BE2C (cell line): ENCODE measurements at regions not wholly inside any gene's neighbourhood (a gene's known extent, or its start where the extent isn't known, plus 50 kb on each side); places are given as distances from the start of the nearest gene placed in this dataset.

ENCODE experiments used
- DNase-seq: peaks from one replicate; pipeline ENCODE4 v3.0.0-alpha.2; 2020
- H3K27me3 ChIP-seq: fragments of 250-450 bp; sonication (Bioruptor Pico); 2 replicates; pipeline ENCODE4 v1.5.1; 2020; ENCODE audit warnings: mild to moderate bottlenecking
- H3K36me3 ChIP-seq: fragments of 250-450 bp; sonication (Bioruptor Pico); 2 replicates; pipeline ENCODE4 v1.5.1; 2020; ENCODE audit warnings: mild to moderate bottlenecking
- H3K4me1 ChIP-seq: fragments of 250-450 bp; sonication (Bioruptor Pico); 2 replicates; pipeline ENCODE4 v1.5.1; 2020
- H3K4me3 ChIP-seq: 2 replicates; pipeline ENCODE4 v1.5.1; 2011; ENCODE audit warnings: low read depth, low read length
- H3K9me3 ChIP-seq: fragments of 250-450 bp; sonication (Bioruptor Pico); 2 replicates; pipeline ENCODE4 v1.5.1; 2020
- CTCF ChIP-seq: IDR thresholded peaks from 2 replicates; pipeline ENCODE4 v1.5.1; 2012; ENCODE audit warnings: mild to moderate bottlenecking, low read depth, low read length

DNA sequence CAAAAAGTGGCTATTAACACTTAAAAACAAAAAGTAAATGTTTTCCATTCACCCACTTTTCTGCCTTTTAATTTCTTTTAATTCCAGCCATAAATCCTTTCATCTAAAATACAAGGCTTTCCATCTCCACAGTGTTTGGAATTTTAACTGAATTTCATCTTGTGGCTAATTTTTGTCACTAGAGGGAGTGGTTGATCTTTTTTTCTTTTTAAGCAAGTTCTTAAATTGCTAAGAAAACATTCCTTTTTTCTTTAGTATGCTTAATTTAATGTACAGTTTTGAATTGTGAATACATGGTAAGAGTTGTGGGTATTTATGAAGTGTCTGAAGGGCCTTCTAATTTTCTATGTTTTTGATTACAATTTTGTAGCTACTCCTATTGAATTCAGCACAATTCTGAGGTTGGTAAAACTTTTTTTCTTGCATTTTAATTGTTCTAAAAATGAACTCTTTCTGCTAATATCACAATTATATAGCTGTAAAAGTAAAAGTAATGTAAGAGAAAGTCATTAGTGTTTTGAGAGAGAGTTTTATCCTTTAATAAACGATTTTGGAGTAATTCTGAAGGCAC lies 54.9 kb upstream of the ANK3 start:
- no peaks in the 10 kb centered on the region for H3K36me3 ChIP-seq
- peak; percentile 50 for TF ChIP-seq CTCF
- H3K9me3 ChIP-seq = no peaks in the 10 kb centered on the region
- no peaks in the 10 kb centered on the region for H3K4me1 ChIP-seq
- no peak for DNase-seq
- no peak overlapping the region for H3K4me3 ChIP-seq
- no peaks in the 10 kb centered on the region for H3K27me3 ChIP-seq

DNA sequence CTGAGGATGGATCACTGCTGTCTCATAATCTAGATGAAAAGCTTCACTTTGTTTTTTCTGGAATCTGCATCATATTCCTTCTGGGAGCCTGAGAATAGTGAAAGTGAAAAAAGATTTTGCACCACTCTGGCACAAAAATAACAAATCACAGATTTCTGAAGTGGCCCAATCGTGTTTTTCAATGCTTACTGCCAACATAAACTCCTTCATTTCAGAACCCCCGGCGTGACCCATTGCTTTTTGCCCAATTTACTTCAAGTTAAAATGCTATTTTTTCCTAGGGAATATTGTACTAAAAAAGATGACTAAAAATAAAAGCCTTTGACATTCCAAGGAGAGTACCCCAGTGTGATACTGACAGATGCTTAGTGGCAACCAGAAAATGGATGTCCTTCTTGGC lies 53.7 kb upstream of the ANK3 start:
- DNase-seq = no peak
- TF ChIP-seq CTCF = no peak
- Histone ChIP-seq H3K4me3 (no peak overlapping the region), H3K4me1 (no peaks in the 10 kb centered on the region), H3K36me3 (no peaks in the 10 kb centered on the region), H3K27me3 (no peaks in the 10 kb centered on the region), H3K9me3 (no peaks in the 10 kb centered on the region)

- no peaks in the 10 kb centered on the region for H3K9me3 ChIP-seq
- no peak for DNase-seq
- no peak overlapping the region for H3K4me3 ChIP-seq
- H3K4me1 ChIP-seq = no peaks in the 10 kb centered on the region
- no peaks in the 10 kb centered on the region for H3K27me3 ChIP-seq
- TF ChIP-seq CTCF = peak; percentile 34
- no peaks in the 10 kb centered on the region for H3K36me3 ChIP-seq
These were observed 51.8 kb upstream of the ANK3 start for GRCh38 chr10:60441515-60441914.

DNA sequence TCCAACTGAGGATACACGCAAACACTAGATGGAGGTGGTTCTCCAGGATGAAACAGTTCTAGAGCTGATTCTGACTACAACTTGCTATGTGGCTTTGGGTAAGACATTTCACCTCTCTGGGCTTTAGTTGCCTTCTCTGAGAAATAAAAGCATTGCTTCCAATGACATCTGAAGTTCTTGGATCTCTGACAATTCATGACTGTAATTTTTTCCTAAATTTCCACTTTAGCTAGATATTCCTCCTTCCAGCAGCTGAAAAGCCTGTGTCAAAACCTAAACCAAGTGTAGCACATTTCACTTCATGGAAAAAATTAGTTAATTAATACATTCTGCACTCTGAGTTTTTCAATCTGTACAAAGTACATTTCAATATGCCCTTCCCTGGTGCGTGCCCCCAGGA lies 50.0 kb upstream of the ANK3 start:
- no peak for DNase-seq
- Histone ChIP-seq H3K27me3 (no peaks in the 10 kb centered on the region), H3K36me3 (no peaks in the 10 kb centered on the region), H3K4me1 (no peaks in the 10 kb centered on the region), H3K4me3 (no peak overlapping the region), H3K9me3 (no peaks in the 10 kb centered on the region)
- TF ChIP-seq CTCF = no peak
